ENCODE measurements at regions not wholly inside any gene's neighbourhood (a gene's known extent, or its start where the extent isn't known, plus 50 kb on each side); places are given as distances from the start of the nearest gene placed in this dataset.

DNA sequence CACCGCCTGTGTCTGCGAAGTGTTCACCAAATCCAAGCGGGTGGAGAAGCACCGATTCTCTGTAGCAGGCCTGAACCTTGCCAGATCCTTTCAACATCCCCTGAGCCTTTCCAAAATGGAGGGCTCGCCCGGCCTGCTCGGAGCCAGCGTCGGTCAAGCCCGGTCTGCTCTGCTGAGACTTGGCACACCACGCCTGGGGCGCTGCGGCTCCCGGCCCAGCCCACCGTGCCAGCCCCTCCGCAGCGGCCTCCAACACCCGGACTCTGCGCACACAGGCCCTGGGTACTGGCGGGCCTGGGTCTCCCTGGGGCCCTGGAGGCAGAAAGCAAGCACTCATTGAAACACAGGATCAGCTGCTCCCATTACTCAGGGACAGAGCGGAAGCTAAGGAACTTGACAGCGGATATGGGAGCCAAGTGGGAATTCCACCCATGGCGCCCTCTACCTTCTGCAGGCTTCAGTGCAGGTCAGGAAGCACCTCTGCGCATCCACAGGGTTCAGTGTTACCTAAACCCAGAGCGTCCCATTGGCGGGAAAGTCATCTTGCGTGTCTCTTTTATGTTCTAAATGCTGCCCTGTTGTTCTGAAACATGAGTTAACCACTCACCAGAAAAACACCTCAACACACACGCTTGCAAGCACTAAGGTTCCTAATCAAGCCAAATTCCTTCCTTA is 159.9 kb downstream of the ZBTB18 start:
- Histone ChIP-seq H3K79me2 (ENCODE audit: low read length) (no peaks in the 10 kb centered on the region), H3K36me3 (ENCODE audit: low read depth, low read length) (no peaks in the 10 kb centered on the region), H3F3A (ENCODE audit: low read length, unreplicated experiment) (no peaks in the 10 kb centered on the region), H4K20me1 (ENCODE audit: low read length) (no peaks in the 10 kb centered on the region), H3K4me2 (ENCODE audit: low read length) (0 out of 2 replicates have a peak overlapping the region, but pooled peaks have one; percentile 0), H2AFZ (ENCODE audit: low read length) (no peak overlapping the region), H3K9me3 (ENCODE audit: low read length) (no peaks in the 10 kb centered on the region), H3K9me2 (replicated peaks; ENCODE audit: low read length) (no peaks in the 10 kb centered on the region), H3K4me1 (ENCODE audit: insufficient read depth, low read length) (peaks cover 32% of the 10 kb centered on the region), H3K4me3 (ENCODE audit: low read length) (no peak overlapping the region), H3K27me3 (ENCODE audit: low read length) (no peaks in the 10 kb centered on the region), H3K9ac (ENCODE audit: low read length) (no peak overlapping the region), H3K27ac (ENCODE audit: low read length) (no peak overlapping the region; the same call in 1 of the 2 replicates)
- BruUV-seq (replicated peaks), result no TSS peak
- DNase-seq (peak; percentile 31), ATAC-seq (peak; percentile 32)
- POLR2A ChIA-PET (ENCODE audit: unreplicated experiment), result no interaction called here
- no peak for TF ChIP-seq EZH2 (IDR thresholded peaks at IDR 0.05; ENCODE audit: low read length, unreplicated experiment)
- TF ChIP-seq, protein P1, sequence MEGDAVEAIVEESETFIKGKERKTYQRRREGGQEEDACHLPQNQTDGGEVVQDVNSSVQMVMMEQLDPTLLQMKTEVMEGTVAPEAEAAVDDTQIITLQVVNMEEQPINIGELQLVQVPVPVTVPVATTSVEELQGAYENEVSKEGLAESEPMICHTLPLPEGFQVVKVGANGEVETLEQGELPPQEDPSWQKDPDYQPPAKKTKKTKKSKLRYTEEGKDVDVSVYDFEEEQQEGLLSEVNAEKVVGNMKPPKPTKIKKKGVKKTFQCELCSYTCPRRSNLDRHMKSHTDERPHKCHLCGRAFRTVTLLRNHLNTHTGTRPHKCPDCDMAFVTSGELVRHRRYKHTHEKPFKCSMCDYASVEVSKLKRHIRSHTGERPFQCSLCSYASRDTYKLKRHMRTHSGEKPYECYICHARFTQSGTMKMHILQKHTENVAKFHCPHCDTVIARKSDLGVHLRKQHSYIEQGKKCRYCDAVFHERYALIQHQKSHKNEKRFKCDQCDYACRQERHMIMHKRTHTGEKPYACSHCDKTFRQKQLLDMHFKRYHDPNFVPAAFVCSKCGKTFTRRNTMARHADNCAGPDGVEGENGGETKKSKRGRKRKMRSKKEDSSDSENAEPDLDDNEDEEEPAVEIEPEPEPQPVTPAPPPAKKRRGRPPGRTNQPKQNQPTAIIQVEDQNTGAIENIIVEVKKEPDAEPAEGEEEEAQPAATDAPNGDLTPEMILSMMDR (conservative IDR thresholded peaks at IDR 0.05; ENCODE audit: low read depth, low read length), result peak; percentile 75
- CTCF ChIA-PET, result no interaction called here
- intact Hi-C loops (cut with micrococcal nuclease), result loop anchor here (1.0 to 5.0 kb wide), 4 partner anchors 16 to 164 kb away; no protein-coding TSS in a partner anchor

DNA sequence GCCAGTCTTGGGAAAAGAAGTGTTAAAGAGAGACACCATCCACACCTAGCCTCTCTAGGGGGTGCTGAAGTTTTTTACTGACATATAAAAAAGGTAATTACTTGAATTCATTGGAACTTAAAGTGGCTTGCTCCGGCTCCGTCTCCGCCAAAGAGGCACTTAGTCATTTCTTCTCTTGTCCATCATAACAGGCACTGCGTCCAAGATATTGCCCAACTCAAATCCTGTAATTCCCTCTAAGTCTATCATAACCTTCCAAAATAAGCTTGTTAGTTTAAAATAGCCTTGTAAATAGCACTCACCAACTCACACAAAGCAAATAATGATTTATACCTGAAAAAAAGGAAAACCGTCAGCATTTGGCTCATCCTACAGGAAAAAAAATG is 160.5 kb downstream of the ZBTB18 start:
- Histone ChIP-seq H3K4me2 (ENCODE audit: low read length) (0 out of 2 replicates have a peak overlapping the region, but pooled peaks have one; percentile 0), H3K4me3 (ENCODE audit: low read length) (no peak overlapping the region), H3K9me2 (replicated peaks; ENCODE audit: low read length) (no peaks in the 10 kb centered on the region), H2AFZ (ENCODE audit: low read length) (no peak overlapping the region), H3K9ac (ENCODE audit: low read length) (no peak overlapping the region), H3K36me3 (ENCODE audit: low read depth, low read length) (no peaks in the 10 kb centered on the region), H3F3A (ENCODE audit: low read length, unreplicated experiment) (no peaks in the 10 kb centered on the region), H3K4me1 (ENCODE audit: insufficient read depth, low read length) (peaks cover 32% of the 10 kb centered on the region), H3K9me3 (ENCODE audit: low read length) (no peaks in the 10 kb centered on the region), H3K27ac (ENCODE audit: low read length) (no peak overlapping the region; the same call in 1 of the 2 replicates), H4K20me1 (ENCODE audit: low read length) (no peaks in the 10 kb centered on the region), H3K79me2 (ENCODE audit: low read length) (no peaks in the 10 kb centered on the region), H3K27me3 (ENCODE audit: low read length) (no peaks in the 10 kb centered on the region)
- no TSS peak for BruUV-seq (replicated peaks)
- DNase-seq (peak; percentile 70), ATAC-seq (peak; percentile 77)
- ChIA-PET POLR2A (ENCODE audit: unreplicated experiment) (no interaction called here), CTCF (interaction anchor here (0.7 kb wide), 1 partner anchor 15 kb away, joined by 3 read pairs; no protein-coding TSS in a partner anchor)
- TF ChIP-seq, protein P1 (conservative IDR thresholded peaks at IDR 0.05; ENCODE audit: low read depth, low read length), result no peak
- no peak for TF ChIP-seq EZH2phosphoT487 (IDR thresholded peaks at IDR 0.05; ENCODE audit: borderline replicate concordance, low read length)
- no peak for TF ChIP-seq EZH2 (IDR thresholded peaks at IDR 0.05; ENCODE audit: low read length, unreplicated experiment)
- intact Hi-C loops (cut with micrococcal nuclease), result loop anchor here (1.0 to 5.0 kb wide), 4 partner anchors 15 to 164 kb away; no protein-coding TSS in a partner anchor

DNA sequence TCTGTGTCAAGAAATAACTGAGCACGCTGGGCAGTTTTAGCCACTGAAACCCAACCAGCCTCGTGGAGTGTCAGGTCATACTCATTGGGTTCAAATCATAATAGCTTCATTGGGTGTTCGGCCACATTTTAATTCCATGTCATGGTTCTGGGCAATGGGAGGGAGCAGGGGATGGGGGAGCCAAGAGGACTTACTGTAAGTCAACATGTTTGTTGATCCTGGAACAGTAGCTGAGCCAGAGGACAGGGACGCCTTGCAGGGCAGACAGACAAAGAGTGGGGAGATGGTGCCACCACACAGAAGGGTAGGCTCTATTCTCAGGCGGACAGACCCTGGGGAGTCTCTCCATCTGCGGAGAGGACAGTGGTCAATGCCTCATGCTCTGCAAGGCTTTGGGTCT is 161.1 kb downstream of the ZBTB18 start:
- no peak overlapping the region for H2AFZ ChIP-seq (ENCODE audit: low read length)
- no peaks in the 10 kb centered on the region for H3K27me3 ChIP-seq (ENCODE audit: low read length)
- H3K4me1 ChIP-seq (ENCODE audit: insufficient read depth, low read length), result peaks cover 32% of the 10 kb centered on the region
- no peaks in the 10 kb centered on the region for H3K9me2 ChIP-seq (replicated peaks; ENCODE audit: low read length)
- ChIA-PET POLR2A (ENCODE audit: unreplicated experiment) (no interaction called here), CTCF (interaction anchor here (0.7 kb wide), 1 partner anchor 14 kb away, joined by 3 read pairs; no protein-coding TSS in a partner anchor)
- no peaks in the 10 kb centered on the region for H3K79me2 ChIP-seq (ENCODE audit: low read length)
- no peak overlapping the region for H3K4me2 ChIP-seq (ENCODE audit: low read length)
- ATAC-seq (no peak), DNase-seq (no peak)
- no peak overlapping the region for H3K27ac ChIP-seq (ENCODE audit: low read length)
- no peaks in the 10 kb centered on the region for H3K9me3 ChIP-seq (ENCODE audit: low read length)
- TF ChIP-seq, protein P1 (conservative IDR thresholded peaks at IDR 0.05; ENCODE audit: low read depth, low read length), result no peak
- TF ChIP-seq EZH2 (IDR thresholded peaks at IDR 0.05; ENCODE audit: low read length, unreplicated experiment) (no peak), EZH2phosphoT487 (IDR thresholded peaks at IDR 0.05; ENCODE audit: borderline replicate concordance, low read length) (no peak)
- H3F3A ChIP-seq (ENCODE audit: low read length, unreplicated experiment), result no peaks in the 10 kb centered on the region
- H3K36me3 ChIP-seq (ENCODE audit: low read depth, low read length), result no peaks in the 10 kb centered on the region
- H3K4me3 ChIP-seq (ENCODE audit: low read length), result no peak overlapping the region
- H3K9ac ChIP-seq (ENCODE audit: low read length), result no peak overlapping the region
- intact Hi-C loops (cut with micrococcal nuclease), result loop anchor here (5.0 kb wide), 2 partner anchors 135 to 165 kb away; no protein-coding TSS in a partner anchor
- H4K20me1 ChIP-seq (ENCODE audit: low read length), result no peaks in the 10 kb centered on the region
- BruUV-seq (replicated peaks), result no TSS peak

Measured in PC-3 (cell line).